Esophagus muscularis mucosa (tissue), 4 donors: ENCODE measurements at regions not wholly inside any gene's neighbourhood (a gene's known extent, or its start where the extent isn't known, plus 50 kb on each side); places are given as distances from the start of the nearest gene placed in this dataset.

ENCODE experiments used
- EP300 ChIP-seq: sonication (generic); formaldehyde crosslinking; IDR thresholded peaks from one replicate; pipeline ENCODE4 v1.6.1; 2017; ENCODE audit warnings: antibody characterized with exemption
- POLR2AphosphoS5 ChIP-seq, 2 donors: sonication (generic); formaldehyde crosslinking; IDR thresholded peaks; one replicate each; pipeline ENCODE4 v1.6.1; 2017; ENCODE audit warnings: antibody characterized with exemption in 2 of 2
- TF ChIP-seq, protein P1 (sequence below), 3 experiments: fragments of 200-600 bp in 2 of 3; fragments of 450-650 bp in 1 of 3; sonication (generic) in 2 of 3; IDR thresholded peaks; one replicate each; pipeline ENCODE4 v1.5.1; 2017 to 2019; ENCODE audit warnings: antibody characterized with exemption in 3 of 3, mild to moderate bottlenecking in 2 of 3, moderate library complexity in 1 of 3

DNA sequence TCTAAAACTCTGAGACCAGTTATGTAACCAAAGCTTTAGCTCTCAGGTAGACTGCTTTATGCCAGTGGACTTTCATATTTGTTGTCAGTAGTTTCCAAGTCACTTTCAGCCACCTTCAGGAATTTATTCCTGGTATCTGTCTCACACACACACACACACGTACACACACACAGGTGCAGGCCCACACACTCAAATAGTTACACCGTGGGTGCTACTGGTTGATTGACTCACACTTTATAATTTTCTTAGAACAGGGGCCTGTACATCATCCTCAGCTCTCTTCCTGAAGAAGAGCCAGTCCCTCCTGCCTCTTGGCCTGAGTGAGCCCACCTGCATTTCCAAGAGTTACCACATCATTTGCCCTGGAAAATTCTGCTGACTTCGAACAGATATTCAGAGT lies 555.2 kb downstream of the SOX6 start:
- no peak for TF ChIP-seq POLR2AphosphoS5 (IDR thresholded peaks at IDR 0.05)
- TF ChIP-seq, protein P1, sequence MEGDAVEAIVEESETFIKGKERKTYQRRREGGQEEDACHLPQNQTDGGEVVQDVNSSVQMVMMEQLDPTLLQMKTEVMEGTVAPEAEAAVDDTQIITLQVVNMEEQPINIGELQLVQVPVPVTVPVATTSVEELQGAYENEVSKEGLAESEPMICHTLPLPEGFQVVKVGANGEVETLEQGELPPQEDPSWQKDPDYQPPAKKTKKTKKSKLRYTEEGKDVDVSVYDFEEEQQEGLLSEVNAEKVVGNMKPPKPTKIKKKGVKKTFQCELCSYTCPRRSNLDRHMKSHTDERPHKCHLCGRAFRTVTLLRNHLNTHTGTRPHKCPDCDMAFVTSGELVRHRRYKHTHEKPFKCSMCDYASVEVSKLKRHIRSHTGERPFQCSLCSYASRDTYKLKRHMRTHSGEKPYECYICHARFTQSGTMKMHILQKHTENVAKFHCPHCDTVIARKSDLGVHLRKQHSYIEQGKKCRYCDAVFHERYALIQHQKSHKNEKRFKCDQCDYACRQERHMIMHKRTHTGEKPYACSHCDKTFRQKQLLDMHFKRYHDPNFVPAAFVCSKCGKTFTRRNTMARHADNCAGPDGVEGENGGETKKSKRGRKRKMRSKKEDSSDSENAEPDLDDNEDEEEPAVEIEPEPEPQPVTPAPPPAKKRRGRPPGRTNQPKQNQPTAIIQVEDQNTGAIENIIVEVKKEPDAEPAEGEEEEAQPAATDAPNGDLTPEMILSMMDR (IDR thresholded peaks at IDR 0.05) = no peak
- TF ChIP-seq EP300 = no peak
